IPS DF 4.7 (cell line): ENCODE measurements at regions not wholly inside any gene's neighbourhood (a gene's known extent, or its start where the extent isn't known, plus 50 kb on each side); places are given as distances from the start of the nearest gene placed in this dataset.

Experiments
- DNase-seq: peaks from one replicate; pipeline ENCODE4 v3.0.0-alpha.2; 2013; ENCODE audit warnings: low spot score; ENCODE audit errors: extremely low read depth

GRCh38 chr4:123869286-123870215 lies 473.0 kb downstream of the SPRY1 start:
- DNase-seq, result no peak

DNA sequence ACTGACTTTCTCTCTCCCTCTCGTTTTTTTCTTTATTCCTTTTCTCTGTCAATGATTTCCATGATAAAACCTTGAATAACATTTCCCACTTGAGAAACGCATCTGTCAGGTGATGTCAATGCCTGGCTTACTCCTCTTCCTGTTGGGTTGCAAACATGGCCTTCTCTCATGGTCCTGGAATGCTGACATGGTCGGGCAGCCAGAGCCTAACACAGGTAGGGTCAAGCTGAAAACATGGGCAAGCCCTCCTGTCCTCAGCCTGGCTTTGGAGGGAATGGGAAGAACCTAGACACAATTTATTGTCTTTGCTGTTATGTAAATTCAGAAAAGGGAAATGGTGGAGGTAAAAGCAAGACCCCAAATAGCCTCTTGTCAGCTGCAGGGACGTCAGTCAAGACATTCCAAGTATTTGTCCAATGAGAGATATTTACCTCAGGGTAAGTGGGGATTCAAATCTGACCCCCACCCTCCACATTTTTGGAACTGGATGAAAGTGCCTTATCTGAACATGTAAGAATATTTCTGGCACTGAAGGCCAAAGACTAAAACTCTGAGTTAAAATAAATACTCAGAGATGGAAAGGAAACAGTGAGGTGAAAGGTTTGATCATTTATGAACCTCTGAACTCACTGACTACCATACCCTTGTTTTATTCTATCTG lies 473.8 kb downstream of the SPRY1 start:
- DNase-seq, result no peak

GRCh38 chr4:123871341-123871740 lies 474.7 kb downstream of the SPRY1 start:
- DNase-seq, result no peak

- no peak for DNase-seq
These were observed 477.5 kb downstream of the SPRY1 start for GRCh38 chr4:123874063-123874462.

GRCh38 chr4:123876143-123876542 lies 479.5 kb downstream of the SPRY1 start:
- no peak for DNase-seq

DNA sequence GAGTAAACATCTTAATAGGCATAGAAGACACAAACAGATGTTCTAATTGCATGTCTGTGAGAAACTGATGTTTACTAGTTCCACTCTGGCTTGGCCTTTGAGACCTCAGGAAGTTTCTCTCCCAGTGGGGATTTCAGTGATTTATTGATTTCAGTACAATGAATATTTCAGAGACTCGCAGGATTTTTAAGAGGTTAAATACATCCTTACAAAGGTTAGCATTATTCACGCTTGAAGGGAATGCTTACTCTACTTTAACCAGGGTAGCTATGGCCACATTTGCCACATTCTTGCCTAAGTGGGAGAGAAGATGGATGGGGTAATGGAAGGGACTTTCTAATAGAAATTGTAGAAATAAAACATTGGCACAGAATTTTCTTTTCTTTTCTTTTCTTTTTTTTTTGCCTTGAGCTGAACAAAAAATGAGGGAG lies 480.1 kb downstream of the SPRY1 start:
- no peak for DNase-seq

DNA sequence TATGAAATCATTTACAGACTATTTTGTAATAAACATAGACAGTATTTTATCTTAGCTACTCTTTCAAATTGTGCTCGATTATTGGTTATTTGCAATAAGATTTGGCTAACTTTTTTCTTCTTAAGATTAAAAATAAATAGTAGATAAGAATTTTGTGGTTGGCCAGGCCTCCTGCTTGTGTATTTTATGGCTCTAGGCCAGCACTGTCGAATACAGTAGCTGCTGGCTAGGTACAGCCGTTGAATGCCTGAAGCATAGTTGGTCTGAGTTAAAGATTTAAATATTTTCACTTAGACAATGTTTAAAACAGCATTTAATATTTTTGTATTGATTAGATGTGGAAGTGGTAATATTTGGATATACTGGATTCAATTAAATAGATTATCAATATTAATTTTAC lies 481.0 kb downstream of the SPRY1 start:
- no peak for DNase-seq

DNA sequence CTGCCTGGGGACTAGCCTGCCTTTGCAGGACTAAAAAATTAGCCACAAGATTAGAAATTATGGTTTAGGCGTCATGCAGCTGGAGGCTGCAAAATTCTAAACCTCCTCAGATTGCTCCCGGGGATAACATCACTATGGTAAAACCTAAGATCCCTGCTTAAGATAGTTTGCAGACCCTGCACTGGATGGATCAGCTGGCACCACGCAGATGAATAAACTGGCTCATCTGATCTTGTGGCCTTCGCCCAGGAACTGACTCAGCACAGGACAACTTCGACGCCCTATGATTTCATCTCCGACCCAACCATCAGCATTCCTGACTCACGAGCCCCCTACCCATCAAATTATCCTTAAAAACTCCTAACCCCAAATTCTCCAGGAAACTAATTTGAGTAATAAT lies 482.4 kb downstream of the SPRY1 start:
- DNase-seq, result no peak

DNA sequence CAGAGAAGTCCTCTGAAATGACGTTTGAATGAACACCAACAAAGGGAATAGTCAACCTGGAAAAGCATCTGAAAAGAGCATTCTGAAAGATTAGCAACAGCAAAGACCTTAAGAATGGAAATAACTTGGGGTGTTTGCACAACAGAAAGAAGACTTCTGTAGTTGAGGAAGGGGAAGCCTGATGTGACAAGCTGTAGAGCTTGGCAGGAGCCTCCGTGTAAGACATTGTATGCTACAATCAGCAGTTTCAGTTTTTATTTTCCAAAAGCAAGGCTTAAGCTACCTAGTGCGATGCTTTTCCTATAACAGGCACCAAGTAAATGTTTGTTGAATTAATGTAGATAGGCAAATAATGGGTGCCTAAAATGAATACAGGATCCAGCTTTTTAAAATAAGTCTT lies 484.0 kb downstream of the SPRY1 start:
- DNase-seq, result no peak

GRCh38 chr4:123884922-123885321 lies 488.3 kb downstream of the SPRY1 start:
- no peak for DNase-seq

DNA sequence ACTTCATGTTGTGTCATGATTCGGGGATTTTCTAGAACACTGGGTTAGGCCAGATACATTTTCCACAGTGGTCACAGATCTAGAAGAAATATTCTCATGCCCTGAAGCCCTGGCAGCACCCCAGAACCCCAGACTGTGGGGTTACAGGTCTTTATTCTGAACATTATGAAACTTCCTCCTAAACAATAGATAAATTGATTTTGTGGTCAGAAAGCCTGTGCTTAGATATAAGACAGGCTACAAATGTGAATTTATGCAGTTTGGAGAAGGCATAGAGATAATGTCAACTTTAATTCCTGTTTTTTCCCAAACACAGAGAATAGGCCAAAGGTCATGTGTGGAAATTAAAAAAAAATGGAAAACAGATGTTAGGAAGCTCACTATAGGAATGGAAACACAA lies 492.9 kb downstream of the SPRY1 start:
- no peak for DNase-seq

DNA sequence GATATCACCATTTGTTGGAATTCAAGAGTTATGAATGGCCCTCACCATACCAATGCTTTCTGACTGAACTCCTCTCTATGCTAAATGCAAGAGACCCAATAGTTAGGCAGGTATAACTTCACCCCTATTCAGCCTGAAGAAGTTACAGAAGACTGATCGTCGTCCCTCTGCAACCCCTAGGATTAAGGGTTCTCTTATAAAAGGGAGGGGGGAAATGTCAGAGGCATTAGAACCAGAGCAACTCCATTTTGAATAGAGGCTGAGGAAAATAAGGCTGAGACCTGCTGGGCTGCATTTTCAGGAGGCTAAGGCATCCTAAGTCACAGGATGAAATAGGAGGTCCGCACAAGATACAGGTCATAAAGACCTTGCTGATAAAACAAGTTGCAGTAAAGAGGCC lies 494.3 kb downstream of the SPRY1 start:
- DNase-seq, result no peak

- DNase-seq, result no peak
These were observed 495.3 kb downstream of the SPRY1 start for GRCh38 chr4:123891881-123892280.

GRCh38 chr4:123892368-123892976 lies 495.9 kb downstream of the SPRY1 start:
- DNase-seq, result no peak

DNA sequence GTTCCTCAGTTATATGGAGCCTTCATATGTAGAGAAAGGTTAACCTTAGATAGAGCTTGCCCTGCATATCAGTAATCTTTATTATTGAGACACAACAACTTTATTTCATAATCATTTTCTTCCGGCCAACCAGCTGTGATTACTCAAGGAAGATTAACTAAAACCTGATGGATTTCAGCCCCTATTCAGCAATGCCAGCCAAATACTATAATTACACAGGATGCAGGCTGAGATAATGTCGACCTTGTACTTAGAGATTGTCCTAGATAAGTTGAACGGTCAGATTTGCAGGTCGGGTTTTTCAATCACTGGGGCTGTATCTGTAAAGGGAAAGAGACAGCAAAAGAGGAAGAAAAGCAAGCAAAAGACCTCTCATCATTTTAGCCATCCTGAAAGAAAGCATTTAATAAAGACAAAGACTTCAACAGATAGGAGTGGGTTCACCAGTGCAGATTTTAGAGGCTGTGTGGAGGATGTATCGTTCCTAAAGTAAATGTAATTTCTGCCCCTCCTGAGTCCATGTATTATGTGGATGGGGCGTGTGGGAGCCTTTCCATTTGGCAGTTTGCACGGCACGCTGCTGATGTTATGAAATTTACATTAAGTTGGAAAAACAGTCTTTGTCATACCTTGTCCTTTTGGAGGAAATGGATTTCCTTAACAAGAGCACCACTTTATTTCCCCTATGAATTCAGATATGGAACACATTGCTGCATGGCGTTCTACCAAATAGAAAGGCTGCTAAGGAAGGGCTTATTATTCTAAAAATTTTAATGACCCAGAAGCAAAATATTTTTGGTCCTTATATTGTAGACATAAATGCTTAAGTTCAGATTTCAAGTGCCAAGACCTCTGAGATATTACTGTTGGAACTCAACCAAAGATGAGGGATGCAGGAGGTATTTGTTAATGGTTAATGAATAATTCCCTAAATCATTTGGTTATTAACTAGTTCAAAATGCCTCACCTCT lies 496.7 kb downstream of the SPRY1 start:
- DNase-seq, result no peak

- DNase-seq, result no peak
These were observed 500.0 kb downstream of the SPRY1 start for GRCh38 chr4:123896446-123897071.

- DNase-seq, result no peak
These were observed 502.5 kb downstream of the SPRY1 start for GRCh38 chr4:123898946-123899666.

- DNase-seq, result no peak
These were observed 508.3 kb downstream of the SPRY1 start for GRCh38 chr4:123904882-123905281.

GRCh38 chr4:123913598-123913997 lies 517.0 kb downstream of the SPRY1 start:
- no peak for DNase-seq

DNA sequence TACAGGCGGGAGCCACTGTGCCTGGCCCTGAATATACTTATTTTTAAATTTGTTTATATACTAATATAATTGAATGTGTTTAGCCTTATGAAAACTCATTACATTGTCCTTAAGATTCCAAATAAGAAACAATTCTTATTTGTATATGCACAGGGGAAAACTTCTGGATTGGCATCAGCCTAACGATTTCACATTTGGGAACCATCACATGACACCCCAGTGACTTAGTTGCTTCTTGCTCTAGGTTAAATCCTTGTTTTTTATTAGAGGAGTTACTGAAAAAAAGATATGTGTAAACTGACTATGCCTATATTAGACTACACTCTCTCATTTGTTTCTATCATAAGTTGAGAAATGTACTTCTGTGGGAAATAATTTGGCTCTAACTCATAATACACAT lies 520.2 kb downstream of the SPRY1 start:
- DNase-seq, result no peak
